Urinary bladder (tissue), 3 donors: ENCODE measurements at regions not wholly inside any gene's neighbourhood (a gene's known extent, or its start where the extent isn't known, plus 50 kb on each side); places are given as distances from the start of the nearest gene placed in this dataset.
"Not testable (repeated sequence)": the region's sequence is repeated elsewhere in the genome, so short reads cannot be mapped to it uniquely, and the experiment has no call there.

Experiments
- DNase-seq: peaks from one replicate; pipeline ENCODE4 v3.0.0-alpha.2; 2015; ENCODE audit errors: extremely low spot score
- H3K27ac ChIP-seq: one replicate; pipeline ENCODE4 v1.5.1; 2013; ENCODE audit warnings: low read depth, mild to moderate bottlenecking, moderate library complexity
- H3K36me3 ChIP-seq: one replicate; pipeline ENCODE4 v1.6.1; 2013; ENCODE audit warnings: mild to moderate bottlenecking, moderate library complexity; ENCODE audit not compliant: insufficient read depth
- H3K4me1 ChIP-seq: one replicate; pipeline ENCODE4 v1.6.1; 2013; ENCODE audit warnings: mild to moderate bottlenecking, moderate library complexity; ENCODE audit not compliant: insufficient read depth
- H3K4me3 ChIP-seq: one replicate; pipeline ENCODE4 v1.5.1; 2013; ENCODE audit warnings: low read depth, low read length
- WGBS: extraction: QIAGEN DNeasy Blood & Tissue Kit; methylation state at CpG from one replicate; pipeline ENCODE4 v1.1.7; 2013; 5-methylcytosine and 5-hydroxymethylcytosine counted together
- donor health status: healthy with polysubstance abuse.
- donor health status: healthy.

GRCh38 chr6:86065002-86065401, 422.3 kb upstream of the SYNCRIP start:
- H3K27ac ChIP-seq, DNase-seq, H3K4me3 ChIP-seq, H3K4me1 ChIP-seq, H3K36me3 ChIP-seq: not testable (repeated sequence)
- WGBS = 82% methylated on average over 3 of the region's 3 CpGs

DNA sequence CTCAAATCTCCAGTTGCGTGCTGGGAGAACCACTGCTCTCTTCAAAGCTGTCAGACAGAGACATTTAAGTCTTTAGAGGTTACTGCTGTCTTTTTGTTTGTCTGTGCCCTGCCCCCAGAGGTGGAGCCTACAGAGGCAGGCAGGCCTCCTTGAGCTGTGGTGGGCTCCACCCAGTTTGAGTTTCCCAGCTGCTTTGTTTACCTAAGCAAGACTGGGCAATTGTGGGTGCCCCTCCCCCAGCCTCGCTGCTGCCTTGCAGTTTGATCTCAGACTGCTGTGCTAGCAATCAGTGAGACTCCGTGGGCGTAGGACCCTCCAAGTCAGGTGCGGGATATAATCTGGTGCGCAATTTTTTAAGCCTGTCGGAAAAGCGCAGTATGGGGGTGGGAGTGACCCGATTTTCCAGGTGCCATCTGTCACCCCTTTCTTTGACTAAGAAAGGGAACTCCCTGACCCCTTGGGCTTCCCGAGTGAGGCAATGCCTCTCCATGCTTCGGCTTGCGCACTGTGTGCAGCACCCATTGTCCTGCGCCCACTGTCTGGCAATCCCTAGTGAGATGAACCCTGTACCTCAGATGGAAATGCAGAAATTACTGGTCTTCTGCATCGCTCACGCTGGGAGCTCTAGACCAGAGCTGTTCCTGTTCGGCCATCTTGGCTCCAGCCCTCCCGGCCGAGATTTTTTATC, 414.8 kb upstream of the SYNCRIP start:
- not testable (repeated sequence) for H3K36me3 ChIP-seq, H3K4me1 ChIP-seq, H3K27ac ChIP-seq, H3K4me3 ChIP-seq, DNase-seq
- 80% methylated on average over 18 of the region's 18 CpGs for WGBS

DNA sequence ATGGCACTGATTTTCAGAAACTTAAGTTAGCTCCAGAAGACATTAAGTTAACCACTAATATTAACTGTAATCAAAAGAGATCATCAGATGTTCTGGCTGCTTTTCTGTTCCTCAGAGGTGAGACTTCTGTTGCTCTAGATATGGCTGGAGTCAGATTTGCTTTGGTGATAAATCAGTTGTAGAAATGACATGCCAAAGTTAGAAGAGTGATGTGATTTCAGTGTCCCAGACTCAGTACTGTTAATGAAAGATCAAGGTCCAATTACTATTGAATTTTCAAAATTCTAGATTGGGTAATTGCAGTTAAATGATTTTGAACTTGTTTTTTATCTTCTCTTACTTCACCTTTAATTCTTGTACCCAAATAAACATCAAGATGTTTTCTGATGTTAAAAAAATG, 402.4 kb upstream of the SYNCRIP start:
- H3K4me3 ChIP-seq = no peak overlapping the region
- no peaks in the 10 kb centered on the region for H3K36me3 ChIP-seq
- H3K4me1 ChIP-seq = no peaks in the 10 kb centered on the region
- H3K27ac ChIP-seq = no peak overlapping the region
- DNase-seq = no peak

DNA sequence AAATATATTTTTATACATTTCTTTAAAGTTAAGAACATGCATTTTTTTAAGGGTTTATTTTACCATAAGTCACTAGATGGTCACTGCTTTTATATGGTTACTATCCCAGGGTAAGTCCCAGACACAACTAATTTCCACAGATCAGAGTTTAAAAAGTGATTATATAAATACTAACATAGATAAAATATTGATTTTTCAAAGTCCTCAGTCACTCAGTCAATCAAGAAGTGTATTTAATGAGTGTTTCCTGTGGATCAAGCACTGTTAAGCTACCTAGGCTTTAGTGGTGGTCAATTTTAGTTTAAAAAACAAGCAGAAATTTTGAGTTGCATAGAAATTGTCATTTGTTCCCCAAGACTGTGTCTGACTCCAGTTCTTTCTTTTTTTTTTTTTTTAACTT, 399.5 kb upstream of the SYNCRIP start:
- H3K27ac ChIP-seq = no peak overlapping the region
- no peak overlapping the region for H3K4me3 ChIP-seq
- no peaks in the 10 kb centered on the region for H3K4me1 ChIP-seq
- no peak for DNase-seq
- no peaks in the 10 kb centered on the region for H3K36me3 ChIP-seq

DNA sequence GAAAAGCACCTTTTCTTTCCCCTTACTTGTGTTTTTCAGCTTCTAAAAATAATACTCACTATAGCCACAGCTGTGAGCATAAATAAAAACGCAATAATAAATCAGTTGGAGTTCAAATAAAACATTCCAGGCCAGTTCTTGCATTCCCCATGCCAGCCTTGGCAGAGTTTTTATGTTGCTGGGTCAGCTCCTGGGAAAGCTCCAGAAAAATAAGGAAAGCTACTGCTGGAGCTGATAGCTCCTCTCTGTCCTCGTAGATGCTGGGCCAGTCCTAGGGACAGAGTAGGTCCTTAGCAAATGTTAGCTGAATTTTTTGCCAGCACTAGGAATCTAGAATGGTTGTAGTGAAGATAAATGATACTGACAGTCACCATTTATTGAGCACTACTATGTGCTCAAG, 389.0 kb upstream of the SYNCRIP start:
- Histone ChIP-seq H3K36me3 (no peaks in the 10 kb centered on the region), H3K27ac (no peak overlapping the region), H3K4me3 (no peak overlapping the region), H3K4me1 (no peaks in the 10 kb centered on the region)
- WGBS = 41% methylated on average over 2 of the region's 2 CpGs
- no peak for DNase-seq

DNA sequence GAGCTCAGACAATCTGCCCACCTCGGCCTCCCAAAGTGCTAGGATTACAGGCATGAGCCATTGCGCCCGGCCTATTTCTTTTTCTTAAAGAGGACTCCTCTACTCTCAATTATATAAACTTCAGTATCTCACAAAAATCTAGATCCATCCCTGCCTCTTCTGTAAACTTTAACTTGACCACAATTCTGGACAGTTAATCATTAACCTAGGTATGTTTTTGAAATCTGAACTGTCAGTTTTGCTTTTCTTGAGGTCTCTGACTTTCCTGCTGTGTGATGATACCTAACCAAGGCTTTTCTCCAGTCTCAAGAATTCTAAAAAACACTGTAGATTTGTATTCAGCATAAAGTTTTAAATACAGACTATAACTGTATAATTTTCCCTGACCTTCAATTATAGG, 388.2 kb upstream of the SYNCRIP start:
- Histone ChIP-seq H3K4me1 (no peaks in the 10 kb centered on the region), H3K36me3 (no peaks in the 10 kb centered on the region), H3K4me3 (no peak overlapping the region), H3K27ac (no peak overlapping the region)
- no peak for DNase-seq
- 77% methylated on average over 3 of the region's 3 CpGs for WGBS

DNA sequence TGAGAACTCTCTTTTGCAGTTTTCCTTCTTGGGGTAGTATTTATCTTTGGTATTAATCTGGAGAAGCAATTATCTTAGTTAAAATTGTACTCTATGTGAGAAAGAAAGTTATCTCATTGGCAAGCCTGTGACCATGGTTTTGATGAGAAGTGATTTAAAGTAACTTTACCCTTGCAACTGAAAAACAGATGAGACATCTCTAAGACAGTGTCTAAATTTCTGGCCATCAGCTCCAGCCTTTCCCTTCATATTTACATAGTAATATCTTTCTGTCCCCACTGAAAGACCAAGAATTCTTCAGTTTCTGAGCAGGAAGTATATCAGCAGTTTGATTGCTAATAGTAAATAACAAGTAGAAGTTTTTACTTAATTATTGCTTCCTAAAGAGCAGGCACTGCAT, 386.1 kb upstream of the SYNCRIP start:
- no peak for DNase-seq
- no peak overlapping the region for H3K27ac ChIP-seq

GRCh38 chr6:86026890-86027289, 384.2 kb upstream of the SYNCRIP start:
- H3K4me1 ChIP-seq, H3K36me3 ChIP-seq, DNase-seq, H3K27ac ChIP-seq, H3K4me3 ChIP-seq: not testable (repeated sequence)
- WGBS = 65% methylated on average over 10 of the region's 10 CpGs

More for the DNA sequence above, 386.1 kb upstream of the SYNCRIP start:
- Histone ChIP-seq H3K36me3 (no peaks in the 10 kb centered on the region), H3K4me3 (no peak overlapping the region), H3K4me1 (no peaks in the 10 kb centered on the region)

DNA sequence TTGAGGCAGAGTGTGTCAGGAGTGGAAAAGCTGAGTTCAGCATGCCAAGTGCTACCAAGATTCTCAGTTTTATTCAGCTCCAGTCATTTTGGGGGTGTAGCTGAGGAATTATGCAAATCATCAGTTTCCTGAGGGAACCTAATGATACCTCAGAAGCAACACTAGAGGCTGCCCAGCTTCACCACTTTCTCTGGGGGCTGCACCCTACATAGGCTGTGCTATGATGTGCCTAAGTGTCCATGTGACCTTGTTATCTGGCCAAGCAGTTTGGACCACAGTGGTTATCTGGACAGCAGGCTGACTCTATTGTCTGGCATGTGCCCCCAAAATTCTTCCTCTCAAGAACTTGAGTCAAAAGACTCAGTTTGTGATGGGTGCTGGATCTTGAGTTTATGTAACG, 374.6 kb upstream of the SYNCRIP start:
- DNase-seq = no peak
- H3K4me3 ChIP-seq = no peak overlapping the region
- no peaks in the 10 kb centered on the region for H3K4me1 ChIP-seq
- H3K27ac ChIP-seq = no peak overlapping the region
- no peaks in the 10 kb centered on the region for H3K36me3 ChIP-seq
- WGBS = 76% methylated on average over 1 of the region's 1 CpG

- H3K27ac ChIP-seq = no peak overlapping the region
- 72% methylated on average over 3 of the region's 3 CpGs for WGBS
- H3K4me3 ChIP-seq = no peak overlapping the region
- DNase-seq = no peak
- H3K4me1 ChIP-seq = no peaks in the 10 kb centered on the region
- H3K36me3 ChIP-seq = no peaks in the 10 kb centered on the region
Observed at GRCh38 chr6:86016567-86016966, 373.9 kb upstream of the SYNCRIP start.

GRCh38 chr6:86016077-86016476, 373.4 kb upstream of the SYNCRIP start:
- DNase-seq = no peak
- H3K4me3 ChIP-seq = no peak overlapping the region
- WGBS = 66% methylated on average over 4 of the region's 4 CpGs
- H3K4me1 ChIP-seq = no peaks in the 10 kb centered on the region
- H3K36me3 ChIP-seq = no peaks in the 10 kb centered on the region
- no peak overlapping the region for H3K27ac ChIP-seq

DNA sequence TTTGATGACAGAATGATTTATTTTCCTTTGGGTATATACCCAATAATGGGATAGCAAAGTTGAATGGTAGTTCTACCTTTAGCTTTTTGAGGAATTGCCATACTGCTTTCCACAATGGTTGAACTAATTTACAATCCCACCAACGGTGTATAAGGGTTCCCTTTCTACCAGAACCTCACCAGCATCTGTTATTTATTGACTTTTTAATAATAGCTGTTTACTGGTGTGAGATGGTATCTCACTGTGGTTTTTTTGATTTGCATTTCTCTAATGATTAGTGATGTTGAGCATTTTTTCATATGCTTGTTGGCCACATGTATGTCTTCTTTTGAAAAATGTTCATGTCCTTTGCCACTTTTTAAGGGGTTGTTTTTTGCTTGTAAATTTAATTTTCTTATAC, 370.3 kb upstream of the SYNCRIP start:
- DNase-seq, H3K36me3 ChIP-seq, H3K4me1 ChIP-seq, H3K4me3 ChIP-seq, H3K27ac ChIP-seq: not testable (repeated sequence)
- WGBS = 70% methylated on average over 1 of the region's 1 CpG

DNA sequence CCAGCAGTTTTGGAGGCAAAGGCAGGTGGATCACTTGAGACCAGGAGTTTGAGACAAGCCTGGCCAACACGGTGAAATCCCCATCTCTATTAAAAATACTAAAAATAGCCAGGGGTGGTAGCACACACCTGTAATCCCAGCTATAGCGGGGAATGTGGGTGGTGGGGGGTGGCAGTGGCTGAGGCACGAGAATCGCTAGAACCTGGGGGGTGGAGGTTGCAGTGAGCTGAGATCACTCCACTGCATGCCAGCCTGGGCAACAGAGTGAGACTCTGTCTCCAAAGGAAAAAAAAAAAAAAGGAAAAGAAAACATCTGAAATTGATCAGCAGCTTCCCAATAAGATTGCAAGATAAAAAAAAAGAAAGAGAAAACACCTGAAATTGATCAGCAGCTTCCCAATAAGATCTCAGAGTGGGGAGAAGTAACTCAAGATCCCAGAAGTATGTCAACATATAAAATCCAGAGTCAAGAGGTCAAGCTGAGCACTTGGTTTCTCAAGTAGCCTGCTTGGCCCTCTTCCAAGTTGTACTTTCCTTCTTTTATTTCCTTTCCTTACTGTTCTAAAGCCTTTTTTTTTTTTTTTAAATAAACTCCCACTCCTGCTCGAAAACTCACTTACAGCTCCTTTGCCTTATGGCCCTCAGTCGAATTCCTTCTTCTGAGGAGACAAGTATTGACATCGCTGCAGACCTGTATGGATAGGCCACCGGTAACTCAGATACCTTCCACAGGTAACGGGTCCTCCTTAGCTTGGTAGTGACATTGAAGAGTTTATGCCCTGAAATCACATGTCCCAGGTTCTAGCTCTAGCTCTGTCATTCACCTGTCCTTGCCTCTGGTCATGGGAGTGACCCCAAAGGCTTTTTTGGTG, 368.5 kb upstream of the SYNCRIP start:
- Histone ChIP-seq H3K27ac (no peak overlapping the region), H3K4me1 (no peaks in the 10 kb centered on the region), H3K36me3 (no peaks in the 10 kb centered on the region), H3K4me3 (no peak overlapping the region)
- DNase-seq = no peak
- WGBS = 68% methylated on average over 9 of the region's 9 CpGs

- Histone ChIP-seq H3K36me3 (no peaks in the 10 kb centered on the region), H3K4me1 (no peaks in the 10 kb centered on the region), H3K27ac (no peak overlapping the region), H3K4me3 (no peak overlapping the region)
- DNase-seq = no peak
- 80% methylated on average over 1 of the region's 1 CpG for WGBS
Observed at GRCh38 chr6:85997206-85997605, 354.5 kb upstream of the SYNCRIP start.
